ENCODE measurements at regions not wholly inside any gene's neighbourhood (a gene's known extent, or its start where the extent isn't known, plus 50 kb on each side); places are given as distances from the start of the nearest gene placed in this dataset.
"Not testable (repeated sequence)": the region's sequence is repeated elsewhere in the genome, so short reads cannot be mapped to it uniquely, and the experiment has no call there.

- no peak for DNase-seq
Measured at GRCh38 chr13:65343898-65344663, 1886.1 kb downstream of the PCDH9 start.

GRCh38 chr13:65342541-65343337, 1887.4 kb downstream of the PCDH9 start:
- no peak for DNase-seq

DNA sequence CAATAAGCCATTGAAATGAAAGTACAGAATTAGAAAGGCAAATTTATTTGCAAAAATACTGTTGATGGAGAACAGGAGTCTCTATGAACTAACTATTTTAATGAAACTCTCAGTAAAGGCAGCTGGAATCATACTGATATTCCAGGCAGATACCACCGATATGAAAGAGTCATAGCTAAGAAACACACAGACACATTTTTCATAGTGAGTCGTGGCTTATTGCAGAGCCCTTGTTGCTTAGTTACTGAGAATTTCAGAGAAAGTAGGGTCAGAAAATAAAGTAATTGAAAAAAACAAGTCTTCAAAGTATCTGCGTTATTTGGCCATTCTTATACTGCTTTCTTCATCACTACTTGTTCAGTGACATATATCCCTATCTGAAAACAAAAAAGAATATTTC, 1890.9 kb downstream of the PCDH9 start:
- no peak for DNase-seq

DNA sequence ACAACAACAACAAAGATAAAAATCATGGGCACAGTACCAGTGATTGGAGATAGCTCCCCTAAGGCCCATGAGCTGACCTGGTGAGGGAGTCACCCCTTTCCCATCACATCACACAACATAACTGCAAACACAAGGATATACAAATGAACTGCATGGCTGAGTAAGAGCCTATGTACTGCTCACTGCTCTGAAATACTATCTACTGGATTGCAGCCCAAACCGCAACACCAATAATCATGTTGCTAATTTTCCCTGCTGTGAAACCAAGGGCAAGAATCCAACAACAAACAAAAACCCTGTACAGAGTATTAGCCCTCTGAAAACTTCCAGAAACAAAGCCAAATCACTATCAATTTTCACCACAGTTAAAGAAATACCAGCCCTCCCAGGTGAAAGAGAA, 1893.2 kb downstream of the PCDH9 start:
- no peak for DNase-seq

GRCh38 chr13:65336087-65336749, 1893.9 kb downstream of the PCDH9 start:
- no peak for DNase-seq

GRCh38 chr13:65330691-65331090, 1899.4 kb downstream of the PCDH9 start:
- no peak for DNase-seq

- DNase-seq: no peak
Measured at GRCh38 chr13:65330287-65330686, 1899.8 kb downstream of the PCDH9 start.

DNA sequence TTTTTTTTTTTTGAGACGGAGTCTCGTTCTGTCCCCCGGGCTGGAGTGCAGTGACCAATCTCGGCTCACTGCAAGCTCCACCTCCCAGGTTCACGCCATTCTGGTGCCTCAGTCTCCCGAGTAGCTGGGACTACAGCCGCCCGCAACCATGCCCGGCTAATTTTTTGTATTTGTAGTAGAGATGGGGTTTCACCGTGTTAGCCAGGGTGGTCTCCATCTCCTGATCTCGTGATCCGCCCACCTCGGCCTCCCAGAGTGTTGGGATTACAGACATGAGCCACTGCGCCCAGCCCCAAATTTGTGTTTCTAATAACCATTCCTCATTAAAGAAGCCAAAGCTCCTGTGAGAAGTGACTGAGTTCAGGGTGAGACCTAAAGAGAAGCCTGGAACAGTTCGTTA, 1906.9 kb downstream of the PCDH9 start:
- DNase-seq: not testable (repeated sequence)

GRCh38 chr13:65321423-65321822, 1908.7 kb downstream of the PCDH9 start:
- not testable (repeated sequence) for DNase-seq

DNA sequence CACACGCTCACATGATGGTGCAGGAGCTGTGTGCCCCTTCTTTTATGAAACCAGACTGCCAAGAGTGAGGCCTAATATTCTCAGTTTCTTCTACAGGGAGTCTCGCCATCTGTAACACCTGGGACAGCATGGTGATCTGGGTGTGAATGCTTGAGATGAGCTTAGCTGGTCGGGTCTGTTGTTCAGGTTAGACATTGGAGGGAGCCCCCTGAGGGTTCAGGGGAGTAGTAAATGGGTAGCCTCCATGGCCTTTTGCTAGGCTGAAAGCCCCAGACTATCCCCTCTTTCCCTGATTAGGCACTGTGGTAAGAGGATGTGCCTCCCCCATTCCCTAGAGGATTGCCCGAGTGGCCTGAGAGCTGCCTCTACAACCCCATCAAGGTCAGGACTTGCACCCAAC, 1916.1 kb downstream of the PCDH9 start:
- no peak for DNase-seq

GRCh38 chr13:65310663-65311328, 1919.3 kb downstream of the PCDH9 start:
- no peak for DNase-seq

DNA sequence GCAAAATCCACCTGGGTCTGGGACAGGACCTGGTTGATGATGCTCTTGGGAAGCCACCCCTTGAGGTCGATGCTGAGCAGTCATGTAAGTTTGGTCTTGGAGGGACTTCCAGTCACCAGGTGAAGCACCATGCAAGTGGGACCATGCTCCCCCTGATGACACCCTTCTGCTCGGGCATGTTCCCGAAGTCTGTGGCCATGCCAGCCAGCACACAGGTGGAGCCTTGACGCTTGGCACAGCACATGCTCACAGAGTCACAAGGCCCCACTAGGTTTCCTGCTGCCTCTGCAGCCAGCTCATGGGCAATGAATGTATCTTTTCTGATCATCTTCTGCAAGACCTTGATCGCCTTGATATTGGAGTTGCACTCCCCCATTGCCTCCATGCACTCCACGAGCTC, 1920.2 kb downstream of the PCDH9 start:
- DNase-seq: no peak

DNA sequence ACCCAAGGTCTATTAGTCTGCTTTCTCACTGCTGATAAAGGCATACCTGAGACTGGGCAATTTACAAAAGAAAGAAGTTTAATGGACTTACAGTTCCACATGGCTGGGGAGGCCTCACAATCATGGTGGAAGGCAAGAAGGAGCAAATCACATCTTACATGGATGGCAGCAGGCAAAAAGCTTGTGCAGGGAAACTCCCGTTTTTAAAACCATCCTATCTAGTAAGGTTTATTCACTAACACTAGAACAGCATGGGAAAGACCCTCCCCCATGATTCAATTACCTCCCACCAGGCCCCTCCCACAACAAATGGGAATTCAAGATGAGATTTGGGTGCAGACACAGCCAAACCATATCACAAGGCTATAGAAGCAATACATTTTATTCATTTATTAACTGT, 1921.4 kb downstream of the PCDH9 start:
- DNase-seq: not testable (repeated sequence)

DNA sequence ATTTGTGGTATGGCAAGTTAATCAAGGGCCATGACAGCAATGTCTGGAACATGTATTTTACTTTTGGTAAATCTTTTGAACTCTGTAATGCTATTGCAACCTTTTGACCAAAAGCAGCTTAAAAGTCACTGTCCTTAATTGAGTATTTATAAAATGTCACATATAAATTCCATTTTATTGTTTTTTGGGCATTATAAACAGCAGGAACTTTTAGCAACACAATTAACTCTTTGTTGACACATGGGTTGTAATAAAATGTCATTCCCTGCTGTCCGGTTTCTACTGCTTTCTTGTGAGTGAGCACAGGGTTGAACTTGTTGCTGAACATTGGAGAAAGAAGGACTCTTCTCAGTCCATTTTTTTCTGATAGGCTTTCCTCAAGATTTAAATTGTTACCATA, 1923.1 kb downstream of the PCDH9 start:
- no peak for DNase-seq

GRCh38 chr13:65302691-65303090, 1927.4 kb downstream of the PCDH9 start:
- no peak for DNase-seq

GRCh38 chr13:65301506-65301905, 1928.6 kb downstream of the PCDH9 start:
- no peak for DNase-seq

GRCh38 chr13:65300220-65300619, 1929.9 kb downstream of the PCDH9 start:
- no peak for DNase-seq

DNA sequence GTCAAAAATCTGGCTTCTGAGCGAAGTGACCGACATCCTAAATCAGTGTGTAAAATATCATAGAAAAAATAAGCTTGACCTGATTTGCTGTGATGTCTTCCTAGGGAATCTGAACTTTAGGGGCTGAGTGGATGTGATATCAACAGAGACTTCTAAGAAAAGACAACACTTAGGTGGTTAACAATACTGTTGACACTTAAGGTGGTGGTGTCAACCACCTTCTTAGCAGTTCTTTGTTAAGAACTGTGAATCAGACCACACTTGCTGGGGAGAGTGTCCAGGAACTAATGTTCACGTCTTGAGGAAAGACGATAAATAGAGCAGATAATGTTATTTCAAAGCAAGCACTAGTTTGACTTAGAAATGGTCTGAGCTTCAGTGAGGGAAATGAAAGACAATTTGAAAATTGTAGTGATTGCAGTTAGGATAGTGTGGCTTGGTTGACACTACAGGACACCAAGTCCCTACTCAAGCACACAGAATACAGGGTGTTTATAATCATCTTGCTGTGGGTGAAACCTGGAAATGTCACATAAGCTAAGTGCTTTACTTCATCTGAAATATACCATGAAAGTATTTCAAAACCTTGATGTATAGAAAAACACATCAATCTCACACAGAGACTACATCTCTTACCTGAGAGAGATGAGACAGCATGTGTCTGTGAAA, 1936.5 kb downstream of the PCDH9 start:
- no peak for DNase-seq

GRCh38 chr13:65292488-65292901, 1937.6 kb downstream of the PCDH9 start:
- no peak for DNase-seq

DNA sequence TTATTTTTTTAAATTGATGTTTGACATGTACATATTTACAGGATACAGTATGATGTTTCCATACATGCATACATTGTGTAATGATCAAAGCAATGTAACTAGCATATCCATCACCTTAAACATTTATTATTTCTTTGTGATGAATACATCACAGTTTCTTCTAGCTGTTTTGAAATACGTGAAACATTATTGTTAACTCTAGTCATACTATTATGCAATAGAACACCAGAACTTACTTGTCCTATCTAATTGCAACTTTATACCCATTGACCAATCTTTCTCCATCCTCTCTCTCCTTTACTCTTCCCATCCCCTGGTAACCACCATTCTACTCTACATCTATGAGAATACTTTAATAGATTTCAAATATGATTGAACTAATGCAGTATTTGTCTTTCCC, 1942.7 kb downstream of the PCDH9 start:
- DNase-seq: no peak

DNA sequence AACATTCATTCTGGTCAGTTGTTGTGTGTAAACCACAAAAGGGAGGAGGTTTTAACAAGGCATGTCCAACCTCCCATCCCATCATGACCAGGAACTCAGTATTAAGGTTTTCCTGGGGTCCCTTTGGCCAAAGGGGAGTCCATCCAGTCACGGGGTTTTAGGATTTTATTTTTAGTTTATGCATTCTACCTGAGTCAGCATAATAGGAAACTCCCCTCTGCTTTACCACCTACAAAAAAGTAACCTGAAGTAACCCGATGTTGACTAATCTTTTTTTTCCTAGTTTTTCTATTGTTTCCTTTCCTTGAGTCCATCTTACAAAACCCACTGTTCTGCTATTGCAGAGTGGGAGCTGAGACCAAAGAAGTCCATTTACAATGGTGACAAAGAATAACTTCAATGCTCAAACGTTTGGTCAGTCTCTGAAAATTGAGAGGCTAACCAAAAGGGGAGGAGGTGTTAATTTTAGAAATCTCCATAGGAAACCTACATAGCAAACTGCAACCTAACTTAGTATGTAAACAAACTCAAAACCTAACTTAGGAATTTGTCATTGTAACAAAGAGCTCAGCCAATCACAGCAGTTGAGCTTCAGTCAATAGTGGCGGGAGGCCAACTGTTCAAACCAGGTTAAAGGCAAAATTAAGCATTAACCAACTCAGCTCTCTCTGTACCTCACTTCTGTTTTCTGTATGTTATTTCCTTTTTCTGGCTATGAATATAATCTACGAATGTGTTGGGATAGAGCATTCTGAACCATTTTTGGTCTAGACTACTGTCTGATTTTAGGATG, 1954.1 kb downstream of the PCDH9 start:
- no peak for DNase-seq

- DNase-seq: no peak
Measured at GRCh38 chr13:65275108-65275507, 1955.0 kb downstream of the PCDH9 start.

Data from NCI-H2107 (cell line).